Frontal cortex (tissue), 3 donors: ENCODE measurements at regions not wholly inside any gene's neighbourhood (a gene's known extent, or its start where the extent isn't known, plus 50 kb on each side); places are given as distances from the start of the nearest gene placed in this dataset.

ENCODE experiments used
- DNase-seq, 2 donors: peaks; one replicate each; pipeline ENCODE4 v3.0.0; 2012; ENCODE audit warnings: low spot score in 2 of 2
- FAIRE-seq: peaks from 2 replicates; lab custom pipeline; 2012; peaks lifted over from hg19 to GRCh38; lab: Jason Lieb, UNC
- donor health status: control.
- donor health status: control.
- donor health status: control.

GRCh38 chr20:36102809-36103596, 51.5 kb upstream of the EPB41L1 start:
- FAIRE-seq (no peak), DNase-seq (no peak)

GRCh38 chr20:36104244-36104643, 50.3 kb upstream of the EPB41L1 start:
- FAIRE-seq, result no peak
- no peak for DNase-seq
